CMK (cell line): ENCODE measurements at regions not wholly inside any gene's neighbourhood (a gene's known extent, or its start where the extent isn't known, plus 50 kb on each side); places are given as distances from the start of the nearest gene placed in this dataset.
A peak's percentile ranks its signal among the peaks of the same experiment; 100 is the strongest.
"Not testable (repeated sequence)": the region's sequence is repeated elsewhere in the genome, so short reads cannot be mapped to it uniquely, and the experiment has no call there.

Source experiments
- DNase-seq: peaks from one replicate; pipeline ENCODE4 v3.0.0-alpha.2; 2010; ENCODE audit warnings: low read depth

DNA sequence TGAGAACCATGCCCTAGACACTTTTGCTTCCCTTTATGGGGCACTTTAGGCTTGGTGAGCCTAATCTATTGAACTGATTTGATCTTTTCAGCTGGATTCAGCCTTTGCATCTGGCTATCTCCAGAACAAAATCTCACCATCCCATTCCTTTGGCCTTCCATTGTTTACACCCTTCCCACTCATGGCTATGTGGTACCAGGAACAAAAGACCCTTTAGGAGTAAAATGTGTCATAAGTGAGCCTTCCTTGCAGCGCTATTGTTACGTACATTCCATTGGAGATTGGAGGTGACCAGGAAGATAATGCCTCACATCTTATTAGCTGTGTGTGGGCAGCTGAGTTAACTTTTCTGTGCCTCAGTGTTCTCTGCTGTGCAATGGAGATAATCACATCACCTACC lies 188.4 kb downstream of the SATB1 start:
- DNase-seq: no peak

DNA sequence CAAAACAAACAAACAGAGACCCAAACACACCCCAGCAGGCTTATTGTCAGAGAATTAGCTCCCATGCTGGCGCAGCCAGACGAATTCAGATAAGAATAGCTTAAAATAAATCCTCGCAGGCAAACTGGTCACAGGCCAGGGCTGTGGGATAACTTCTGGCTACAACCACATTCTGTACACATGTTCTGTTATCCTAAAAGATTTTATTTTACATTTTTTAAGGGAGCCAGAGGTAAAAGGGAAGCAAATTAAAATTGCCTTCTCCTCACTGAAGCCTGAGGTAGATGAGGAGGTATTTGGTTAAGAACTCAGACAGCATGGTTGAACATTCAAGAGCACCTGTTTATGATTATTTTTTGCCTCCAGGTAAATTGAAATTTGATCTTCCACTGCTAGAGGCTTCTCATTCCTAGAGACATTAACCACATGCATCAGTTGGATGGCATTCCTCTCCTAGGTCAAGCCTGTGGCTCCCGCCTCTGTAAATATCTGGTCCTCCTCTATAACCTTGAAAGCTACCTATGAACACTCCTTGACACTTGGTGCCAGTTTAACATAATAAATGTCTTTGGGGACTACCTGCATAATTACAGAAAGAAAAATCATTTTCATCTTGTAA lies 190.3 kb downstream of the SATB1 start:
- no peak for DNase-seq

DNA sequence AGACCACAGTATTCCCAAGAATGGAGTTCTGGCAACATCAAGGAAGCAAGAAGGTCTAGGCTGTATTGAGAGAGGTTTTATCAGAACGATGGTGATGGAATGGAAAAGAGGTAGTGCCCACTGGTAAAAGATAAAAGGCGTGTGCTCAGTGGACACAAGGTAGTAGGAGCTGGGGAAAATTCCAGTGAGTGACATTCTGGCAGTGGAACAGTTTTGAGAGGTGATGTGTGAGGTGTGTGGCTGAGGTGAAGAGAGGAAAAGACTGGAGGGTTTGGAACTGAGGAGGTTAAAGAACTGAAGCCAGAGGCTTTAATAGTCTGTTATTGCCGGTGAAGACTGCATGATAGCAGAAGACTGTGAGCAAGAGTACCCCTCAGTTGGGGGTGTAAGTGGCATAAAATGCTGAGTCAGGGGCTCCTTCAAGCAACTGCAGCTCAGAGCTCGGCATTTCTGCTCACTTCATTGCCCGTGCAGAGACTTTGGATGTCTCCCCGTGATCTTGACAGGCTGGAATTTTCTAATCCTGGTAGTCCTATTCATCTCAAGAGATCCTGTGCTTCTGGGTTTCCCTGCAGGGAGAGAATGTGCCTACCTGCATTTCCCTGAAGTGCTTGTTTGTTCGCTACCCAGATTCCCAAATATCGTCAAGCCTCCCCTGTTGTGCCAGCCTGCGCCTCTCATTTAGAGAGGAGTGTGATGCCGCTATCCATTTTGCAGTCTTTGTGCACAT lies 191.0 kb downstream of the SATB1 start:
- DNase-seq: no peak

DNA sequence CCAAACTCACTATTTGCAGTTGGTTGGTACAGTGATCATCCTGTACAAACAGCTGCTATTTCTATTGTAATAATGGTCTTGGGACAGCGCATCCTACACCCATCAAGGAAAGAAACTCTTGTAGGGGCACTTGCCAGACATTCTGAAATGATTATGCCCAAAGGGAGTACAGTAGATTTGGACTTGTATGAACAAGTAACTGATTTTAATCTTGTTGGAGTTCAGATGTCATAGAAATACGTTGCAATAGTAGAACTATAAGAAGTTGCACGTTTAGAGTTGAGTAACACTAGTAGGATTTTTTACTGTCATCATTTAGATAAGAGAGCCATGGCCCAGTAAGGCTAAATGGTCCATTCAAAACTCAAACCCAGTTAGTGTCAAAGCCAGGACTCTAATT lies 192.8 kb downstream of the SATB1 start:
- no peak for DNase-seq

DNA sequence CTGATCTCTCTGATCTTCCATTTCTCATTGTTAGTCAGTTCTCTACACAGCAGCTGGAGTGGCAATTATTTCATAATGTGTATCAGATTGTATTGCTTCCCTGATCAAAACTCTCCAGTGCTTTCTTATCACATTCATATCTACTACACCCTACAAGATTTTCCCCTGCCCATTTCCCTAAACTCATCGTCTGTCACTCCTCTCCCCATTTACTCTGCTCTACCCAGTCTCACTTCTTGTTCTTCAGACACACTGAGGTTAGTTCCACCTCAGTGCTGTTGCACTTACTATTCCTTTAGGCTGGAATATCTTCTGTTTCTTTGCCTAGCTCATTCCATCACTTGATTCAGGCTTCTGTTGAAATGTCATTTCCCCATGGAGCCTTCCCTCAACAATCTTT lies 197.1 kb downstream of the SATB1 start:
- DNase-seq: no peak

DNA sequence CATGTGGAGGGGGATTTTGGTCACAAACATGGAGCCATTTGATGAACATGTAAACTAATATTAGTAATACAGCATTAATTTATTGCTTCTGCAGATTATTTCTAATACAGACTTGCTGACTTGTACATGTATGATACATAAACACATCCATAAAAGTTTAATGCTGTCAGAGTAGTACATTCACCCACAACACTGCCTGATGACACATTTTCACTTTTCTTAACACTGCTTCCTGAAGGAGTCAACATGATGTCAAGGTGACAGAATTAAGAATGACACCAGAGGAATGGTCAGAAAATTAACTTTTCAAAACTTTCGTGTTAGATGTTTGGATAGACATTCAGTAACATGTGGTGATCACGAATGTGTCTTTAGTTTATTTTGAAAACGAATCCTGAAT lies 199.4 kb downstream of the SATB1 start:
- no peak for DNase-seq

DNA sequence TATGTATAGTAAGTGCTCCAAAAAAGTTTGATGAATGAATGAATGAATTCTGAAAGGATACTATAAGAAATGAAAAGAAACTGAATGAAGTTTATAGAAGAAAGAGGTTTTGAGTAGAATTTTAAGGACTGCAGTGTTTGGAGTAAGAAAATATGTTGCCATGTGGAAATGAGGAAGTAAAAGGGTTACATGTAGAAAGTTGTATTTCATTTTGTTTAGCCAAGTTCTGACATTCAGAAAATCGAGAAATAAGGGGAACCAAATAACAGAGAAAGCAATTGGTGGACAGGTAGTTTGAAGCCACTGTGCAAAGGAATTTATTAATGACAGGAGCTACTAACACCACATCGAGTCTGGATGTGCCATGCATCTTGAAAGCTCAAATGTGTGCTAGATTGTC lies 200.7 kb downstream of the SATB1 start:
- DNase-seq: no peak

DNA sequence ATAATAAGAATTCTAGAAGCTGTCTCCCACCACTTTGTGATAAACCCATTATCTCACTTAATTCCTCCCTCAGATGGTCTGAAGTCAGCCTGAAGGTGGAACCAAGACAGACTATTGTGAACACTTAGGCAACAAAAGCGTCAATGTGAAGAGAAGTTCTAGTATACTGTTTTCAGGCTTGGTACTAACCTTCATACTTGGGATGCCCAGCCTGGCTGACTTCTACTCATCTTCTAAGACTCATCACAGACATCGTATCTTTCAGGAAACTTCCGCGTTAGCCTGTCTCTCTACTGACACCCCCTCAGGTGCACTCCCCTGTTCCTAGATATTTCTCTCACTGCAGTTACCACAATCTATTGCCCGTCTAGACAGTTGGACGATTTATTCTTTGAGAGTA lies 201.2 kb downstream of the SATB1 start:
- no peak for DNase-seq

DNA sequence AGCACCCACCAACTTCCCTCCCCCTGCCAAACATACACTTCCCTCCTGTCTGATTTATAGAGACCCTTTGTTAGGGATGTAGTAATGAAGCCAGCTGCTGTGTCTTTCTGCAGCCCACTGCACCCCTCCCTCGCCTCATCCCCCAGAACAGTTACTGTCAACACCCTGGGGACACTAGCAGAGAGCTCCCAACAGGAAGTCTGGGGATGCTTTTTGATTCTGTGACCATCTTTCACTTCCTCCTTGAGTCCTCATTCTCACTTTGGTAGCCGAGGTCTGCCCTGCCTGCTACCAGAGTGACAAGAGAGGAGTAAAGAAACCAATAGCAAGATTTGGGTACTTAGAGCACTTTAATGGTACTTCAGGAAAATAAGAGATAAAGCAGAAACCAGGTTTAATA lies 201.6 kb downstream of the SATB1 start:
- no peak for DNase-seq

DNA sequence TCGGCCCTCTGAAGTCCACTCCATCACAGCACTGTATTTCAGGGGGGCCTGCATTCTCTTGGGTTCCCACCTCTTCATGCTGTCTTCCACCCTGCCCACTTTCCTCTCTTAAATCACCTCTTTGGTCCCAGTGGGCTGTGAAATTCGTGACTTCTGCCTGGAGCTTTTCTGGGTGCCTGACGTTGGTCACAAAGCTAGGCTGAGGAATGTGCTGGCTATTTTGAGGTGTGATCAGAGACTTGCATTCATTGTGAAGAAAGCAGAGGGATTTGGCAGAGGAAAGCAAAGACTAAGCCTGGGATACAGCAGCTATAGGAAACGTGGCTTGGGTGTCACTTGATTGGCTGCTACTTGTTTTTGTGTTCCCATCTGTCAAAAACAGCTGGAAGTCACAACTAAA lies 202.5 kb downstream of the SATB1 start:
- DNase-seq: no peak

DNA sequence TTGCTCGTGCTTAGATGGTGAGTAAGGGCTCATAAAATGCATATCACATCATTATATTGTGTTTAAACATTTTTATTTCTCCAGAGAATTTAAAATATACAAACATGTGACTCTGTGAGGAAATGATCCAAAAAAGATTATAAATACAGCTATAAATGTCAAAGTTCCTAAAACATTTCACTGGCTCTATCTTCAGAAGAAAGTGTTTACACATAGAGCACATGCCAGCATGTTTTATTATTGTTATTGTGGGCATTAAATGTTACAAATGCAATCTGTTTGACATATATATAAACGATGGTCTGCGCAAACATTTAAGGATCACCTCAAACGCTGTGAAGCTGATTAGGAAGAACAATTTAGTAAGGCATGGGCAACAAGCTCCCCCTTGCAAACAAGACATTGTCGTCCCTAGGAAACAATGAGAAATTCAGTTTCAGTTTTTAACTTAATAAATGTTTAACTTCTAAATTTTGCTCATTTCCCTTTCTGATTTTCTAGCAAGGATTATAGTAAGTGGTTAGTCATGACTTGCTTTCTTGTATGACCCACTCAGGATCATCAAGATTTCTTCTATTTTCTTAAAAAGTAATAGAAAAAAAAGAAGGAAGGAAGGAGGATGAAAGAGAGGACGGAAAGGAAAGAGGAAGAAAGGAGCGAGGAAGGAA lies 207.5 kb downstream of the SATB1 start:
- DNase-seq: no peak

DNA sequence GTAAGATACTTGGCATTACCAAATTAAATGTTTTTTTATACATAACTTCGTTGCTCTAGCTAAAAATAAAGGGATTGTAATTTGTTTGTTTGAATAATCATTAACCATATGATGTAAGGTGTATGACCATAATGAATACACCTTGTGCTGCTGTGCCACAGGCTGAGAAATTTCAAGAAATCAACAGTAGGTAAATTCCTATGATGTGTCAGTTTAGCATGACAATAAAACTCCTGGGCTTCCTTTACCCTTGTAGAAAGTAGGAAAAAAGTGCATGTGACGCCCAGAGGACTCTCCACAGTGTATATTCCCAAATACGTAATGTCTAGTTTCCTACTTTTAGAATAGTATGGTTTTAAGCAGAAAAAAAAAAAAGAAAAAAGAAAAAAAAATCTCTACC lies 208.1 kb downstream of the SATB1 start:
- no peak for DNase-seq

DNA sequence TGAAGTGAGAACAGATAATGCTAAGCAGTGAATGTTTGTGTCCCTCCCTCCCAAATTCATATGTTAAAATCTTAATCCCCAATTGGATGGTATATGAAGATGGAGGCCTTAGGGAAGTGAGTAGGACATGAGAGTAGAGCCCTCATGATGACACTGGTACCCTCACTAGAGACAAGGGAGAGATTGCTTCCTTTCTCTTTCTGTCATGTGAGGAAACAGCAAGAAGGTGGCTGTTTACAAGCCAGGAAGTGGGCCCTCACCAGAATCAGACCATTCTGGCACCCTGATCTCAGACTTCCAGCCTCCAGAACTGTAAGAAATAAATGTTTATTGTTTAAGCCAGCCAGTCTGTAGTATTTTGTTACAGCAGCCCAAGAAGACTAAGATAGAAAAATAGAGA lies 209.5 kb downstream of the SATB1 start:
- DNase-seq: no peak

DNA sequence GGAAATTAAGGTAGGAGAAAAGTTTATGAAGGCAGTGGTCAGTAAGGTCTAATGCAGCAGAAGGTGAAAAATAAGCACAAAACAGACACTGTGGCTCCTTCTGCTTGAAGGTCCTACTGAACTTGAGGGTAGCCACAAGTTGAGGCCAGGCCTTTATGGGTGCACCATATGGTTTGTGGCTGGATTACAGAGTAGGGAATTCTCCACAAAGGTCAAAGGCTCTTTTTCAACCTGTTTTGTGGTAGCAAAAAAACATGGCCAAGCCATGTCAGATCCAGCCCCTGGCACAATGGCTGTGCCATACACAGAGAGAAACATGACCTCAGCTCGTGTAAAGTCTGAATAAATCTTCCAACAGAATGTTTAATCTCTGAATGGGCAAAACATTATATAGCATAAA lies 214.0 kb downstream of the SATB1 start:
- peak; percentile 36 for DNase-seq

DNA sequence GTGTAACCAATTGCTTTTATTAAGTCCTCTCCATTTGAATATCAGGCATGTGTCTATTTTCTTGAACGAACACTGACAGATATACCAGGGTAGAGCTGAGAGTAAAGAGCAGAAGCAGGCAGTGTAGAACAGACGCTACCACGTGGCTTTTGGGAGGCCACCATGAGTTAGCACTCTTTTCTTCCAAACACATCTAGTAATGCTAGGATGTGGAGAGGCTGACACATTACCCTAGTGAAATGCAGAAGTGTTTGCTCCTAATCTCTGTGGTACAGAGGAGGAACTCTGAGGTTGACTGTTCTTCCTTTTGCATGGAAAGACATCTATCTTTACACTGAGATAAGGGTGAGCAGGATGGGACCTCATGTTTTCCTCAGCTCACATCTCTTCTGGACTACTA lies 216.3 kb downstream of the SATB1 start:
- peak; percentile 86 for DNase-seq

DNA sequence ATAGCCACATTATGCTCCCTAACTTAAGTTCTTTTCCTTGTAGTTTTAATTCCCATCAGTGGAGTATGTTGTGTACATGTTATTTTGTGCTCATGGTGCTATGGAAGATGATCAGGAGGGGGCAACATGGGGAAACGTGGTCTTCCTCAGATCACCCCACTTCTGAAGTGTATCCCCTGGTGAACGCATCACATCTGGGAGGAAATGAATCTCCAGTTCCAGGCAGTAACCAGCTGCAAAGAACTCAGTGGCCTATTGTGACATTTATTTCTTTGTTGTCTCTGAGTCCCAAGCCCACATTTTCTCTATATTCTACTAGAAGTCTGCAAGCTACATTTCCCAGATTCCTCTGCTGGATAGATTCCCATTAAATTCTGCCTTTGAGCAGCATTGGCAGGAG lies 217.0 kb downstream of the SATB1 start:
- no peak for DNase-seq

DNA sequence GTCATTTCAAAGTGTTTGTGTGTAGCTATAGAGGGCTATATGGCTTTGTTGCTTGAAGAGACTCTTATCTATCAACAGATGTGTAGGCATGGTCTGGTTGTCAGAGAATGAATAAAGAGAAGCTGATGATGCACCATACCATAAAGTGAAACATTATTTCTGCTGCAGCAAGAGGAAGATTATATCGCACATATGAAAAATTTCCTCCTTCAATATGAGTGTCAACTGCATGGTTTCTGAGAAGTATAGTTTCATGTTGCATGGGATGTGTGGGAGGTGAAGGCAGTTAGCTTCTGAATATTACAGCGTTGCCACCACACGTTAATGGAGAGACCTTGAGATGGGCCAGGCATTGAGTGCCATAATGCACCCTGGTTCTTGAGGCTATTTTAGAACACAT lies 217.9 kb downstream of the SATB1 start:
- DNase-seq: no peak

DNA sequence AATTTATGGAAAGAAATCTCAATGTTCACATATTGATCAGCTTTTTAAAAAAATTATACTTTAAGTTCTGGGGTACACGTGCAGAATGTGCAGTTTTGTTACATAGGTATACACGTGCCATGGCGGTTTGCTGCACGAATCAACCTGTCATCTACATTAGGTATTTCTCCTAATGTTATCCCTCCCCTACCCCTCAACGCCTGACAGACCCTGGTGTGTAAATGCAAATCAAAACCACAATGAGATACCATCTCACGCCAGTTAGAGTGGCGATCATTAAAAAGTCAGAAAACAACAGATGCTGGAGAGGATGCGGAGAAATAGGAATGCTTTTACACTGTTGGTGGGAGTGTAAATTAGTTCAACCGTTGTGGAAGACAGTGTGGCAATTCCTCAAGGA lies 219.4 kb downstream of the SATB1 start:
- not testable (repeated sequence) for DNase-seq

DNA sequence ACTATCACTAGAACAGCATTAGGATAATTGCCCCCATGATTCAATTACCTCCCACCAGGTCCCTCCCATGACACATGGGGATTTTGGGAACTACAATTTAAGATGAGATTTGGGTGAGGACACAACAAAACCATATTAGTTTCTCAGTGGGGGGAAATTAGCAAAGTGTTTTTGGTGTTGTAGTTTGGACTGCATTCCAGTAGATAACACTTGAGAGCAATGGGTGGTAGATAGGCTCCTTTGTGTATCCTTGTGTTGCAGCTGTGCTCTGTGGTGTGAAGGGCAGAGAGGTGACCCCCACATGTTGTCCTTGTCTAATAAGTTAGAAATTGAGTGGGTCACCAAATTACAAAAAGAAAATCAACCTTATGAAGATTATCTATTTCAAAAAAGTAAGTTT lies 223.8 kb downstream of the SATB1 start:
- DNase-seq: no peak

DNA sequence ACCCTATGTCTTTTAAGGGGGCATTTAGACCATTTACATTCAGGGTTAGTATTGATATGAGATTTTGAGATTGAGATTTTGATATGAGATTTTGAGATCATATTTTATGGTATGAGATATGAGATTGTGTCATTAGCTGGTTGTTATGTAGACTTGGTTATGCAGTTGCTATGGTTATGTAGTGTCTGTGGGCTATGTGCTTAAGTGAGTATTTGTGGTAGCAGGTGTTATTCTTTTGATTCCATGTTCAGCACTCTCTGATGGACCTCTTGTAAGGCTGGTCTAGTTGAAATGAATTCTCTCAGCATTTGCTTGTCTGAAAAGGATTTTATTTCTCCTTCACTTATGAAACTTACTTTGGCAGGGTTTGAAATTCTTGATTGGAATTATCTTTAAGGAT lies 225.4 kb downstream of the SATB1 start:
- no peak for DNase-seq

DNA sequence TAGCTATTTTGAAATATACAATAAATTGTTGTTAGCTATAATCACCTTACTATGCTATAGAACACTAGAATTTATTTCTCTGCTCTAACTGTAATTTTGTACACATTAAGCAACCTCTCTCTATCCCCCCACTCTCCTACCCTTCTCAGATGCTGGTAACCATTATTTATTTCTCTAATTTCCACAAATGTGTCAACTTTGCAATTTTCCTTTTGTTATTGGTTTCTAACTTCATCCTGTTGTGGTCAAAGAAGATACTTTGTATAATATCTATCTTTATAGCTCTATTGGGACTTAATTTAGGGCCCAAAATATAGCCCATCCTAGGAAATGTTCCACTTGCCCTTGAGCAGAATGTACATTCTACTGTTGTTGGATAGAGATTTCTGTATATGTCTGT lies 229.3 kb downstream of the SATB1 start:
- DNase-seq: no peak

DNA sequence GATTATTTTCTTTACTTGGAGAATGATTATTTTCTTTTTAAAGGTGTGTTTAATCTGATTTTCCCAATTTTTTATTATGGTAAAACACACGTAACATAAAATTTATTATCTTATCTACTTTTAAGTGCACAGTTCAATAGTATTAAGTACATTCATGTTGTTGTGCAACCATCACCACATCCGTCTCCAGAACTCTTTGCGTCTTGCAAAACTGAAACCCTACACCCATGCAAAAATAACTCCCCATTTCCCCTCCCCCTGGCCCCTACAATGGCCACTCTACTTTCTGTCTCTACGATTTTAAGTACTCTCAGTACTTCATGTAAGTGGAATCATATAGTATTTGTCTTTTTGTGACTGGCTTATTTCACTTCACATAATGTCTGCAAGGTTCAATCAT lies 230.7 kb downstream of the SATB1 start:
- DNase-seq: no peak

DNA sequence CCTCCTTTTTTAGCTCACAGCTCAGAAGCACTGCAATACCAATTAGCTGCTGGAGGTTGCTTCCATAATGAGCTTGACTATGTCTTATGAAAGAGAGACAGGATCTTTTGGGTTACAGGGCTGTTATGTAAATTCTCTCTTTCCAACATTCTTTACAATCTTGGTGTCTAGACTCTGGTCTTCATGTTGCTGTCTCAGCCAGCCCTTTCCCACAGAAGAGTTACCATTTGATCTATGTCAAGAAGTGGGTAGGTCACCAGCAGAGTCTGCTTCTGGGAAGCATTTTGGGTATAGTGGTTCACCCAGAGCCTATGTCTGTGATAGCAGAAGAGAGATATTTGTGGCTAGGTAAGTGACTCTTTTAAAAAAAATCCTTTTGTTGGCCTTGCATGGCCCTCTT lies 234.5 kb downstream of the SATB1 start:
- no peak for DNase-seq
